H9 (cell line): ENCODE measurements at regions not wholly inside any gene's neighbourhood (a gene's known extent, or its start where the extent isn't known, plus 50 kb on each side); places are given as distances from the start of the nearest gene placed in this dataset.

Experiments
- DNase-seq: peaks from one replicate; pipeline ENCODE4 v3.0.0-alpha.2; 2017
- H2AFZ ChIP-seq: one replicate; pipeline ENCODE4 v1.6.1; 2013; ENCODE audit warnings: mild to moderate bottlenecking, low read length, control low read depth, moderate library complexity
- H2AK5ac ChIP-seq: 2 replicates; pipeline ENCODE4 v1.6.1; 2013; ENCODE audit warnings: low read length, control low read depth, mixed read lengths; ENCODE audit not compliant: insufficient read length
- H2BK120ac ChIP-seq: one replicate; pipeline ENCODE4 v1.6.1; 2013; ENCODE audit warnings: low read depth, mild to moderate bottlenecking, low read length, control low read depth, inconsistent platforms; ENCODE audit not compliant: poor library complexity, severe bottlenecking
- H2BK12ac ChIP-seq: 2 replicates; pipeline ENCODE4 v1.6.1; 2013; ENCODE audit warnings: low read length, control low read depth, mixed read lengths, low read depth; ENCODE audit not compliant: insufficient read length
- H2BK15ac ChIP-seq: 2 replicates; pipeline ENCODE4 v1.6.1; 2013; ENCODE audit warnings: low read depth, low read length, control low read depth
- H2BK20ac ChIP-seq: one replicate; pipeline ENCODE4 v1.6.1; 2013; ENCODE audit warnings: low read depth, mild to moderate bottlenecking, low read length, control low read depth, inconsistent platforms; ENCODE audit not compliant: poor library complexity, severe bottlenecking
- H2BK5ac ChIP-seq: 2 replicates; pipeline ENCODE4 v1.6.1; 2013; ENCODE audit warnings: low read length, control low read depth, mixed read lengths; ENCODE audit not compliant: insufficient read length
- H3K14ac ChIP-seq: 2 replicates; pipeline ENCODE4 v1.6.1; 2013; ENCODE audit warnings: low read length, control low read depth; ENCODE audit not compliant: insufficient read depth
- H3K18ac ChIP-seq: 2 replicates; pipeline ENCODE4 v1.6.1; 2013; ENCODE audit warnings: low read depth, mild to moderate bottlenecking, mixed read lengths, low read length, control low read depth; ENCODE audit not compliant: insufficient read length
- H3K23ac ChIP-seq: 2 replicates; pipeline ENCODE4 v1.6.1; 2013; ENCODE audit warnings: low read length, control low read depth, mixed read lengths, low read depth; ENCODE audit not compliant: insufficient read length
- H3K23me2 ChIP-seq: 2 replicates; pipeline ENCODE4 v1.6.1; 2013; ENCODE audit warnings: low read depth, mild to moderate bottlenecking, mixed read lengths, low read length, control low read depth; ENCODE audit not compliant: insufficient read length, poor library complexity, severe bottlenecking
- H3K27ac ChIP-seq: 2 replicates; pipeline ENCODE4 v1.5.1; 2013; ENCODE audit warnings: low read length, control low read depth, mixed read lengths, low read depth; ENCODE audit not compliant: insufficient read length
- H3K27me3 ChIP-seq: 2 replicates; pipeline ENCODE4 v1.6.1; 2013; ENCODE audit warnings: low read length, control low read depth, inconsistent platforms; ENCODE audit not compliant: insufficient read depth
- H3K4ac ChIP-seq: 2 replicates; pipeline ENCODE4 v1.6.1; 2013; ENCODE audit warnings: low read depth, mild to moderate bottlenecking, control low read depth, inconsistent platforms, low read length, moderate library complexity
- H3K4me1 ChIP-seq: 2 replicates; pipeline ENCODE4 v1.6.1; 2013; ENCODE audit warnings: low read length, control low read depth, inconsistent platforms; ENCODE audit not compliant: insufficient read depth
- H3K4me2 ChIP-seq: 2 replicates; pipeline ENCODE4 v1.6.1; 2013; ENCODE audit warnings: low read length, control low read depth, mixed read lengths; ENCODE audit not compliant: insufficient read length, insufficient read depth
- H3K56ac ChIP-seq: 2 replicates; pipeline ENCODE4 v1.6.1; 2013; ENCODE audit warnings: low read depth, mild to moderate bottlenecking, mixed read lengths, low read length, control low read depth; ENCODE audit not compliant: insufficient read length
- H3K79me1 ChIP-seq: 2 replicates; pipeline ENCODE4 v1.6.1; 2013; ENCODE audit warnings: low read depth, mild to moderate bottlenecking, moderate library complexity, low read length, control low read depth, inconsistent platforms; ENCODE audit not compliant: insufficient read depth, poor library complexity, severe bottlenecking
- H3K79me2 ChIP-seq: 2 replicates; pipeline ENCODE4 v1.6.1; 2013; ENCODE audit warnings: low read length, control low read depth, inconsistent platforms; ENCODE audit not compliant: insufficient read depth
- H3K9ac ChIP-seq: 2 replicates; pipeline ENCODE4 v1.6.1; 2013; ENCODE audit warnings: low read length, control low read depth, mixed read lengths; ENCODE audit not compliant: insufficient read length; ENCODE audit errors: extremely low read depth
- H3K9me3 ChIP-seq: one replicate; pipeline ENCODE4 v1.6.1; 2013; ENCODE audit warnings: low read depth, low read length, inconsistent platforms; ENCODE audit not compliant: control insufficient read depth
- H3T11ph ChIP-seq: one replicate; pipeline ENCODE4 v1.6.1; 2013; ENCODE audit warnings: mild to moderate bottlenecking, low read length, control low read depth, inconsistent platforms
- H4K20me1 ChIP-seq: one replicate; pipeline ENCODE4 v1.6.1; 2013; ENCODE audit not compliant: control insufficient read depth, insufficient read length, insufficient read depth
- H4K5ac ChIP-seq: 2 replicates; pipeline ENCODE4 v1.6.1; 2013; ENCODE audit warnings: low read depth, mild to moderate bottlenecking, mixed read lengths, low read length, control low read depth; ENCODE audit not compliant: insufficient read length
- H4K8ac ChIP-seq: replicated peaks from 2 replicates; pipeline ENCODE4 v1.6.1; 2013; ENCODE audit warnings: low read length, control low read depth, mixed read lengths, low read depth; ENCODE audit not compliant: insufficient read length
- H4K91ac ChIP-seq: 2 replicates; pipeline ENCODE4 v1.6.1; 2013; ENCODE audit warnings: low read depth, mild to moderate bottlenecking, moderate library complexity, mixed read lengths, low read length, control low read depth; ENCODE audit not compliant: insufficient read length
- H3K27ac Mint-ChIP-seq, 3 experiments: 2 replicates in 2 of 3; 3 replicates in 1 of 3; pipeline ENCODE4 v1.8.0; 2020 to 2021; ENCODE audit warnings: mixed read lengths in 3 of 3, mild to moderate bottlenecking in 1 of 3, moderate library complexity in 1 of 3
- H3K27me3 Mint-ChIP-seq: 2 replicates; pipeline ENCODE4 v1.8.0; 2021; ENCODE audit warnings: low read depth, mild to moderate bottlenecking, moderate library complexity, mixed read lengths
- H3K36me3 Mint-ChIP-seq, 3 experiments: 2 replicates in 2 of 3; 3 replicates in 1 of 3; pipeline ENCODE4 v1.8.0; 2020 to 2021; ENCODE audit warnings: low read depth in 3 of 3, mixed read lengths in 3 of 3; ENCODE audit not compliant: insufficient read depth in 1 of 3
- H3K4me1 Mint-ChIP-seq, 2 experiments: 2 replicates each; pipeline ENCODE4 v1.8.0; 2020; ENCODE audit warnings: mixed read lengths in 2 of 2
- H3K4me3 Mint-ChIP-seq, 2 experiments: 2 replicates in 1 of 2; 3 replicates in 1 of 2; pipeline ENCODE4 v1.8.0; 2020 to 2021; ENCODE audit warnings: mild to moderate bottlenecking in 2 of 2, mixed read lengths in 2 of 2, moderate library complexity in 1 of 2
- H3K9me3 Mint-ChIP-seq, 2 experiments: 2 replicates in 1 of 2; 3 replicates in 1 of 2; pipeline ENCODE4 v1.8.0; 2020; ENCODE audit warnings: mild to moderate bottlenecking in 2 of 2, mixed read lengths in 2 of 2, moderate library complexity in 1 of 2
- CTCF ChIP-seq: fragments of 200-600 bp; sonication (generic); conservative IDR thresholded peaks from 3 replicates; pipeline ENCODE4 v1.8.0; 2021; ENCODE audit warnings: antibody characterized with exemption, mild to moderate bottlenecking
- WGBS: extraction: QIAGEN DNeasy Blood & Tissue Kit; methylation state at CpG from one replicate; pipeline ENCODE4 v1.1.7; 2013; ENCODE audit warnings: missing lambda C conversion rate, low lambda C conversion rate, mixed read lengths; ENCODE audit not compliant: insufficient read length; ENCODE audit errors: extremely low coverage; 5-methylcytosine and 5-hydroxymethylcytosine counted together

GRCh38 chr13:73273276-73273675 lies 214.5 kb downstream of the KLF5 start:
- Histone ChIP-seq H4K5ac (no peak overlapping the region), H4K20me1 (no peaks in the 10 kb centered on the region), H3K79me1 (no peaks in the 10 kb centered on the region), H3K27ac (no peak overlapping the region), H2BK120ac (no peak overlapping the region), H2BK15ac (no peak overlapping the region), H3K9me3 (no peaks in the 10 kb centered on the region), H2AK5ac (no peak overlapping the region), H3K4me1 (no peaks in the 10 kb centered on the region), H3K14ac (no peak overlapping the region), H4K8ac (no peak overlapping the region), H3K9ac (no peak overlapping the region), H3T11ph (no peak overlapping the region), H2AFZ (no peak overlapping the region), H2BK12ac (no peak overlapping the region), H3K27me3 (no peaks in the 10 kb centered on the region), H3K4ac (no peak overlapping the region), H3K23me2 (no peaks in the 10 kb centered on the region), H3K18ac (no peak overlapping the region), H3K56ac (no peak overlapping the region), H3K23ac (no peak overlapping the region), H2BK20ac (no peak overlapping the region), H3K79me2 (no peaks in the 10 kb centered on the region), H3K4me2 (no peak overlapping the region), H4K91ac (no peak overlapping the region), H2BK5ac (no peak overlapping the region)
- H3K4me1 Mint-ChIP-seq: peaks cover 3 to 4% of the 10 kb centered on the region in 2 experiments; a peak in 1 of 4 replicates
- H3K4me3 Mint-ChIP-seq: no peak overlapping the region
- H3K27ac Mint-ChIP-seq: no peak overlapping the region
- H3K9me3 Mint-ChIP-seq: peaks cover 4% of the 10 kb centered on the region in 2 experiments; a peak in 2 of 5 replicates
- no CpG with 5 or more reads among the region's 1 CpG for WGBS
- no peaks in the 10 kb centered on the region; a peak in 1 of 7 replicates for H3K36me3 Mint-ChIP-seq
- no peak for TF ChIP-seq CTCF
- no peaks in the 10 kb centered on the region; the same call in 1 of the 2 replicates for H3K27me3 Mint-ChIP-seq
- DNase-seq: no peak
